Vagina (tissue), 2 donors: ENCODE measurements at regions not wholly inside any gene's neighbourhood (a gene's known extent, or its start where the extent isn't known, plus 50 kb on each side); places are given as distances from the start of the nearest gene placed in this dataset.
"Not testable (repeated sequence)": the region's sequence is repeated elsewhere in the genome, so short reads cannot be mapped to it uniquely, and the experiment has no call there.

Experiments used
- DNase-seq, 2 donors: peaks; one replicate each; pipeline ENCODE4 v3.0.0-alpha.2; 2017; ENCODE audit errors: extremely low spot score in 2 of 2
- H3K27ac ChIP-seq: fragments of 200-600 bp; sonication (generic); one replicate; pipeline ENCODE4 v1.5.1; 2019
- H3K27me3 ChIP-seq: fragments of 200-600 bp; sonication (generic); one replicate; pipeline ENCODE4 v1.5.1; 2019
- H3K36me3 ChIP-seq, 2 donors: fragments of 200-600 bp; sonication (generic); one replicate each; pipeline ENCODE4 v1.5.1; 2017 to 2019
- H3K4me1 ChIP-seq: fragments of 200-600 bp; sonication (generic); one replicate; pipeline ENCODE4 v1.5.1; 2019
- H3K4me3 ChIP-seq, 2 donors: fragments of 200-600 bp; sonication (generic); 1 replicate in 1 of 2; 2 replicates in 1 of 2; pipeline ENCODE4 v1.5.1; 2016 to 2019
- H3K9me3 ChIP-seq: fragments of 200-600 bp; sonication (generic); one replicate; pipeline ENCODE4 v1.5.1; 2019
- POLR2A ChIP-seq, 2 donors: fragments of 450-650 bp; IDR thresholded peaks; one replicate each; pipeline ENCODE4 v1.6.1; 2017; ENCODE audit warnings: antibody characterized with exemption in 2 of 2, mild to moderate bottlenecking in 2 of 2, moderate library complexity in 2 of 2
- POLR2AphosphoS5 ChIP-seq, 2 donors: sonication (generic); formaldehyde crosslinking; IDR thresholded peaks; one replicate each; pipeline ENCODE4 v1.9.0; 2017; ENCODE audit warnings: antibody characterized with exemption in 2 of 2, mild to moderate bottlenecking in 2 of 2, low read depth in 1 of 2; ENCODE audit not compliant: insufficient read depth in 1 of 2
- intact Hi-C: fragments of 100-400 bp; cut with DNase I; formaldehyde crosslinking; loops from one replicate; pipeline ENCODE4 v1.15.1; 2023
- TF ChIP-seq, protein P1 (sequence below), 3 experiments: fragments of 450-650 bp in 2 of 3; fragments of 200-600 bp in 1 of 3; sonication (generic) in 1 of 3; IDR thresholded peaks; one replicate each; pipeline ENCODE4 v1.5.1; 2017 to 2019; ENCODE audit warnings: antibody characterized with exemption in 3 of 3, mild to moderate bottlenecking in 2 of 3, moderate library complexity in 2 of 3

DNA sequence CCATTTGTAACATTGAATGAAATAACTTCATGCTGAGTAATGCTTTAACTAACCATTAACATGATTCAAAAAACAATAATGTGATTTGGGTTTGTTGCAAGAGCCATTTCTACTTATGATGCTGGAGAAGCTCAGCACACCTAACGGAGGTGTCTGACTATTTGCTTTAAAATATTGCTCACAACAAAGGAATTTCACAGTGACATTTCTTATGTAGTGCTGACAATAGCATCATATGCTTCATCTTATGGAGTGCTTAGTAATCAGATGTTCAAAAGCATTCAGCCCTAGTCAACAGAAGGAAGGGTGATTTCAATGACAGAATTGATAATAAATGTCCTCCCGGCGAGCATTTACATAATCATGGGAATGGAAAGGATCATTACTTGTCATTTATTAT is 1003.3 kb upstream of the COX7C start:
- H3K4me1 ChIP-seq, result no peaks in the 10 kb centered on the region

DNA sequence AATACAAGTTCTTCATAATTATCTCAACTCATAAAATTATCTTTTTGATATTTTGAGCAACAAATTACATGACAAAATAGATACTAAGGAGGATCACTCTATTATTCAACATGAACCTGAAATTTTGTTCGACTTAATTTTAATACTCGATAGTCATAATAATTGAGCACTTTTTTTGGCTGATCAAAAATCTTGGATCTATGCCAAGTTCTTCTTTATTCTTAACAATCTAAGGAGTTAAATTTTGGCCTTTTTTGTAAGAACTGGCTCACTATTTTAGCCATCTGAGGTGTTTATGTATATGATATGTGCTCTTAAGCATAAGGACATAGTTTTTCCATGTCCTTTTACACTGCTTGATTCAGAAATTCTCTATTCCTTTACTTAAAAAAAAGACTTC is 996.1 kb upstream of the COX7C start:
- no peak for DNase-seq
- TF ChIP-seq POLR2AphosphoS5 (IDR thresholded peaks at IDR 0.05; ENCODE audit: insufficient read depth in 1 of 2, low read depth in 1 of 2) (no peak), POLR2A (IDR thresholded peaks at IDR 0.05) (no peak)
- TF ChIP-seq, protein P1, sequence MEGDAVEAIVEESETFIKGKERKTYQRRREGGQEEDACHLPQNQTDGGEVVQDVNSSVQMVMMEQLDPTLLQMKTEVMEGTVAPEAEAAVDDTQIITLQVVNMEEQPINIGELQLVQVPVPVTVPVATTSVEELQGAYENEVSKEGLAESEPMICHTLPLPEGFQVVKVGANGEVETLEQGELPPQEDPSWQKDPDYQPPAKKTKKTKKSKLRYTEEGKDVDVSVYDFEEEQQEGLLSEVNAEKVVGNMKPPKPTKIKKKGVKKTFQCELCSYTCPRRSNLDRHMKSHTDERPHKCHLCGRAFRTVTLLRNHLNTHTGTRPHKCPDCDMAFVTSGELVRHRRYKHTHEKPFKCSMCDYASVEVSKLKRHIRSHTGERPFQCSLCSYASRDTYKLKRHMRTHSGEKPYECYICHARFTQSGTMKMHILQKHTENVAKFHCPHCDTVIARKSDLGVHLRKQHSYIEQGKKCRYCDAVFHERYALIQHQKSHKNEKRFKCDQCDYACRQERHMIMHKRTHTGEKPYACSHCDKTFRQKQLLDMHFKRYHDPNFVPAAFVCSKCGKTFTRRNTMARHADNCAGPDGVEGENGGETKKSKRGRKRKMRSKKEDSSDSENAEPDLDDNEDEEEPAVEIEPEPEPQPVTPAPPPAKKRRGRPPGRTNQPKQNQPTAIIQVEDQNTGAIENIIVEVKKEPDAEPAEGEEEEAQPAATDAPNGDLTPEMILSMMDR (IDR thresholded peaks at IDR 0.05), result no peak
- Histone ChIP-seq H3K36me3 (no peaks in the 10 kb centered on the region), H3K4me3 (no peak overlapping the region), H3K9me3 (no peaks in the 10 kb centered on the region), H3K27ac (no peak overlapping the region), H3K4me1 (no peaks in the 10 kb centered on the region), H3K27me3 (no peaks in the 10 kb centered on the region)
- intact Hi-C loops, result no loop called here

More for the DNA sequence above, 1003.3 kb upstream of the COX7C start:
- TF ChIP-seq POLR2AphosphoS5 (IDR thresholded peaks at IDR 0.05; ENCODE audit: insufficient read depth in 1 of 2, low read depth in 1 of 2), result no peak
- TF ChIP-seq POLR2A (IDR thresholded peaks at IDR 0.05), result no peak
- TF ChIP-seq, protein P1 (IDR thresholded peaks at IDR 0.05), result no peak
- no peaks in the 10 kb centered on the region for H3K36me3 ChIP-seq
- H3K27ac ChIP-seq, result no peak overlapping the region
- H3K9me3 ChIP-seq, result no peaks in the 10 kb centered on the region
- no peaks in the 10 kb centered on the region for H3K27me3 ChIP-seq
- no peak overlapping the region for H3K4me3 ChIP-seq
- no peak for DNase-seq
- intact Hi-C loops, result no loop called here

DNA sequence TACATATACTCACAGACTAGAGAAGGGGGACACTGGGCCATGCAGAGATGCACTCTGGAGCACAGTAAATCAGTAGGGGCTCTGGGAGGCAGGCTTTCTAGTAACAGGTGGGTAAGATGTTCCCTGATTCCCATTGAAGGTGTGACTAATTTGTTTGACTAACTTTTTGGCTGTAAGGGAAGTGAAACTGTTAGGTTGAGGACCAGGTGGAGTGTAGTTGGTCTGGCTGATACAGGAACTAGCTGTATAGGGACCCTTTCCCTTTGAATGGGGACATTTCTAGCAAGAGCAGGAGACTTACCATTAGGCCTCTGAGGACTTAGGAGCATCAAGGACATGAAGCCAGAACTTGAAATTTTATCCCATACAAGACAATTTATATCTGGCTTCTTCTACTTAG is 989.6 kb upstream of the COX7C start:
- H3K4me1 ChIP-seq, result no peaks in the 10 kb centered on the region
- no peak for DNase-seq
- TF ChIP-seq POLR2AphosphoS5 (IDR thresholded peaks at IDR 0.05; ENCODE audit: insufficient read depth in 1 of 2, low read depth in 1 of 2), result no peak
- H3K27me3 ChIP-seq, result no peaks in the 10 kb centered on the region
- H3K27ac ChIP-seq, result no peak overlapping the region
- intact Hi-C loops, result no loop called here
- no peaks in the 10 kb centered on the region for H3K9me3 ChIP-seq
- H3K36me3 ChIP-seq, result no peaks in the 10 kb centered on the region
- H3K4me3 ChIP-seq, result no peak overlapping the region

DNA sequence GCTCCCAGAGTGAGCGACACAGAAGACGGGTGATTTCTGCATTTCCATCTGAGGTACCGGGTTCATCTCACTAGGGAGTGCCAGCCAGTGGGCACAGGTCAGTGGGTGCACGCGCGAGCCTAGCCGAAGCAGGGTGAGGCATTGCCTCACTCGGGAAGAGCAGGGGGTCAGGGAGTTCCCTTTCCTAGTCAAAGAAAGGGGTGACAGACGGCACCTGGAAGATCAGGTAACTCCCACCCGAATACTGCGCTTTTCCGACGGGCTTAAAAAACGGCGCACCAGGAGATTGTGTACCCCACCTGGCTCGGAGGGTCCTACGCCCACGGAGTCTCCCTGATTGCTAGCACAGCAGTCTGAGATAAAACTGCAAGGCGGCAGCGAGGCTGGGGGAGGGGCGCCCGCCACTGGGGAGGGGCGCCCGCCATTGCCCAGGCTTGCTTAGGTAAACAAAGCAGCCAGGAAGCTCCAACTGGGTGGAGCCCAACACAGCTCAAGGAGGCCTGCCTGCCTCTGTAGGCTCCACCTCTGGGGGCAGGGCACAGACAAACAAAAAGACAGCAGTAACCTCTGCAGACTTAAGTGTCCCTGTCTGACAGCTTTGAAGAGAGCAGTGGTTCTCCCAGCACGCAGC is 979.1 kb upstream of the COX7C start:
- H3K4me3 ChIP-seq, DNase-seq, H3K36me3 ChIP-seq, intact Hi-C loops, H3K27me3 ChIP-seq, H3K9me3 ChIP-seq, H3K27ac ChIP-seq, H3K4me1 ChIP-seq: not testable (repeated sequence)

DNA sequence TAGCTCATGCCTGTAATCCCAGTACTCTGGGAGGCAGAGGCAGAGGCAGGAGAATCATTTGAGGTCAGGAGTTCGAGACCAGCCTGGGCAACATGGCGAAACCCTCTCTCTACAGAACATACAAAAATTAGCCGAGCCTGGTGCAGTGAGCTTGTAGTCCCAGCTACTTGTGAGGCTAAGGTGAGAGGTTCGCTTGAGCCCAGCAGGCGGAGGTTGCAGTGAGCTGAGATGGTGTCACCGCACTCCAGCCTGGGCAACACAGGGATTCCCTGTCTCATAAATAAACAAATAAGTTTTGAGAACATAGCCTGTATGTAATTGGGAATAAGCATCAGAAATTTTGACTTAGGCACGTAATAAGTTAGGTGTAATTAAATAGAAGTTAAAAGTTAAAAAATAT is 971.7 kb upstream of the COX7C start:
- H3K27me3 ChIP-seq, result no peaks in the 10 kb centered on the region
- no peaks in the 10 kb centered on the region for H3K36me3 ChIP-seq
- intact Hi-C loops, result no loop called here
- no peak overlapping the region for H3K27ac ChIP-seq
- no peak overlapping the region for H3K4me3 ChIP-seq
- H3K9me3 ChIP-seq, result no peaks in the 10 kb centered on the region
- TF ChIP-seq, protein P1 (IDR thresholded peaks at IDR 0.05), result no peak
- TF ChIP-seq POLR2AphosphoS5 (IDR thresholded peaks at IDR 0.05; ENCODE audit: insufficient read depth in 1 of 2, low read depth in 1 of 2) (no peak), POLR2A (IDR thresholded peaks at IDR 0.05) (no peak)
- no peak for DNase-seq
- H3K4me1 ChIP-seq, result no peaks in the 10 kb centered on the region

DNA sequence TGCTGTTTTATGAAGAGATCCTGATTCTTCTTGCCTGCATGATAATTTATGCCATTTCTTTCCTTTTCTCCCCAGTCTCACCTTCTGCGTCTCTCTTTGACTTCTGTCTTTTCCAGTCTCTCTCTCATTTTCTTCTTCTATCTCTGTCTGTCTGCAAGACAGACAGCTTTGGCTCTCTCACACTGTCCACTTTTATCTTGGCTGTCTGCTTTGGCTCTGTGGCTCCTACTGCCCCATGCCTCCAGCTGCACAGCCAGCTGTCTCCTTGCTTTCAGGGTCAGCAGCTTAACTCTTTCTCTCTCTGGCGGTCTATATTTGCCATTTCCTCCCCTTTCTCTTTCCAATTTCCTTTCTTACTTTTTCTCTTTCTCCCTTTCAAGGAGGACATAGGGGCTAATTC is 971.1 kb upstream of the COX7C start:
- Histone ChIP-seq H3K36me3 (no peaks in the 10 kb centered on the region), H3K27me3 (no peaks in the 10 kb centered on the region), H3K4me3 (no peak overlapping the region), H3K4me1 (no peaks in the 10 kb centered on the region), H3K27ac (no peak overlapping the region), H3K9me3 (no peaks in the 10 kb centered on the region)
- intact Hi-C loops, result no loop called here
- no peak for DNase-seq
- TF ChIP-seq, protein P1 (IDR thresholded peaks at IDR 0.05), result no peak
- TF ChIP-seq POLR2A (IDR thresholded peaks at IDR 0.05), result no peak
- TF ChIP-seq POLR2AphosphoS5 (IDR thresholded peaks at IDR 0.05; ENCODE audit: insufficient read depth in 1 of 2, low read depth in 1 of 2), result no peak
